ENCODE measurements at regions not wholly inside any gene's neighbourhood (a gene's known extent, or its start where the extent isn't known, plus 50 kb on each side); places are given as distances from the start of the nearest gene placed in this dataset.
A peak's percentile ranks its signal among the peaks of the same experiment; 100 is the strongest.

DNA sequence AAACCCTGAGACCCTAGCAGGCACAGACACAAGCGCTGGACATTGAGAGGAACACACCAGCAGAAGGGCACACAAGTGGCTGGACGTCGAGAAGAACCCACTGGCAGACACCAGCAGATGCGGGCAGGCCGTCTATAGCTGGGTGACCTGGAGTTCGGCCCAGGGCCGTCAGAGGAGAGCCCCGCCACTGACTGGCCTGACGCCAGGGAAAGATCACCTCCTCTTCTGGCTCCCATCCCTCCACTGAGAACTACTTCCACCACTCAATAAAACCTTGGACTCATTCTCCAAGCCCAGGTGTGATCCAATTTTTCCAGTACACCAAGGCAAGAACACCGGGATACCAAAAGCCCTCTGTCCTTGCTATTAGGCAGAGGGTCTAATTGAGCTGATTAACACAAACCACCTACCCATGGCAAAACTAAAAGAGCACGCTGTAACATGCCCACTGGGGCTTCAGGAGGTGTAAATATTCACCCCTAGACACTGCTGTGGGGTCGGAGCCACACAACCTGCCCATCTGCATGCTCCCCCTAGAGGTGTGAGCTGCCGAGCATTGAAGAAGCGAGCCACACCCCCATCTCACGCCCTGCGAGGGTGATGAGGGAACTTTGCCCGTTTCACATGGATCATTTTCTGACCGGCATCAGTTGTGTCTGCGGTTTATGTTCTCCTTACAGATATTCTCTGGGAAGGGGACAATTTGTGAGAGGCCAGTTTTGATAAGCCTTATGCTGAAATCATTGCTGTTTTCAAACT lies 104.8 kb downstream of the HLX start:
- no peaks in the 10 kb centered on the region for H3K27me3 ChIP-seq (ENCODE audit: control insufficient read depth, insufficient read depth, low read length, poor library complexity, severe bottlenecking)
- H3K36me3 Mint-ChIP-seq (ENCODE audit: low read depth) = no peaks in the 10 kb centered on the region
- peak; percentile 84 for DNase-seq
- no peak overlapping the region for H3K4me3 ChIP-seq (ENCODE audit: low read length)
- H3K27me3 Mint-ChIP-seq (ENCODE audit: insufficient read depth) = peaks cover 22% of the 10 kb centered on the region
- H3K4me1 Mint-ChIP-seq = peaks cover 20% of the 10 kb centered on the region
- H3K9me3 Mint-ChIP-seq = no peaks in the 10 kb centered on the region
- TF ChIP-seq CTCF (conservative IDR thresholded peaks at IDR 0.05) = peak; percentile 73
- no peaks in the 10 kb centered on the region for H3K9me3 ChIP-seq (ENCODE audit: control insufficient read depth, low read length)
- H3K36me3 ChIP-seq (ENCODE audit: control insufficient read depth, insufficient read depth, low read length) = no peaks in the 10 kb centered on the region
- no peak overlapping the region for H3K4me3 Mint-ChIP-seq
- peaks cover 2% of the 10 kb centered on the region for H3K4me1 ChIP-seq (ENCODE audit: control insufficient read depth, insufficient read depth, low read length)
- no peak overlapping the region for H3K27ac Mint-ChIP-seq
- no peak overlapping the region for H3K27ac ChIP-seq (ENCODE audit: low read depth, low read length)
- WGBS, 2 experiments (ENCODE audit: insufficient coverage in 1 of 2, insufficient read length in 1 of 2) = 81 to 88% methylated on average over 8 to 19 of the region's 19 CpGs
- no peak overlapping the region for H3K9ac ChIP-seq (ENCODE audit: extremely low read depth, low read length, poor library complexity, severe bottlenecking)

DNA sequence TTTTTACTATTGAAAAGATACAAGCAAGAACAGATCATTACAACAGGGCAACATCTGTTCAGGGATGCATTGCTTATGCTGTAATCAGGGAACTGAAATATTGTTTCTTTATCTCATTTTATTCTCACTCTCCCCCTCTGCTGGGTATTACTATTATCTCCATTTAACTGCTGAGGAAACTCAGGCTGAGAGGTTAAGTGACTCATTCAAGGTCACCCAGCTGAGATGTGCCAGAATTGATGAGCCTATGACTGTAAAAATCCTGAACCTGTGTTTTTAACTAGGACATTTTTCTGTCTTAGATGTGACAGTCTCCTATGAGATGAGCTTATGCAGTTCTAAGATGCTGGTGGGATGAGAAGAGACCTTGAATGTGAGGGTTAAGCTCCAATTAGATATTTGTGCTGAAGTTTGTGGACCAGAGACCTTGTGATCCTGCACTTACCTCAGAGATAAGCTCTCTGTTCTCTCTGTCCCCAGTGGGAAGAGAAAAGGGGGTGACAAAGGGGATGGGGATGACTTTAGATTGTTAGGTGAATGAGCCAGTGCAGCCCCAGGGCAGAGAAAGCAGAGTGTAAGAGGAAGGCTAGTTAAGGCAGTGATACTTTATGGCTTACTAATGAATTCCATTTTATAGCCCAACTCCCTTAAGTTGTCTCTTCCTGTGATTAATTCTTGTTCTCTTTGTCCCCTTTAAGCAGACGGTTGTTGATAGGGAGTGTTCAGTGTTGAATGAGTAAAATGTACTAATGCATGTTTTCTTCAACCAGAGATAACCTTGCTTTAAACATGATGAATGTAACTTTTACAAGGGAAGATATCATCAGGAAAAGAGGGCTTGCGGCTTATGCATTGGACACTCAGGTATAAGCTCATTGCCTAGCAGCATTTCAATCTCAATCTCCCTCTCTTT lies 111.4 kb downstream of the HLX start:
- H3K9me3 ChIP-seq (ENCODE audit: control insufficient read depth, low read length) = no peaks in the 10 kb centered on the region
- Mint-ChIP-seq H3K4me3 (no peak overlapping the region), H3K27me3 (ENCODE audit: insufficient read depth) (peaks cover 13% of the 10 kb centered on the region), H3K9me3 (no peaks in the 10 kb centered on the region), H3K27ac (no peak overlapping the region), H3K4me1 (peaks cover 33% of the 10 kb centered on the region), H3K36me3 (ENCODE audit: low read depth) (no peaks in the 10 kb centered on the region)
- peaks cover 8% of the 10 kb centered on the region for H3K4me1 ChIP-seq (ENCODE audit: control insufficient read depth, insufficient read depth, low read length)
- no peak overlapping the region for H3K9ac ChIP-seq (ENCODE audit: extremely low read depth, low read length, poor library complexity, severe bottlenecking)
- WGBS, 2 experiments (ENCODE audit: insufficient coverage in 1 of 2, insufficient read length in 1 of 2) = 85 to 100% methylated on average over 1 to 2 of the region's 2 CpGs
- H3K27ac ChIP-seq (ENCODE audit: low read depth, low read length) = no peak overlapping the region
- H3K36me3 ChIP-seq (ENCODE audit: control insufficient read depth, insufficient read depth, low read length) = no peaks in the 10 kb centered on the region
- H3K27me3 ChIP-seq (ENCODE audit: control insufficient read depth, insufficient read depth, low read length, poor library complexity, severe bottlenecking) = no peaks in the 10 kb centered on the region
- no peak overlapping the region for H3K4me3 ChIP-seq (ENCODE audit: low read length)
- DNase-seq = no peak
- TF ChIP-seq CTCF (conservative IDR thresholded peaks at IDR 0.05) = peak; percentile 40

DNA sequence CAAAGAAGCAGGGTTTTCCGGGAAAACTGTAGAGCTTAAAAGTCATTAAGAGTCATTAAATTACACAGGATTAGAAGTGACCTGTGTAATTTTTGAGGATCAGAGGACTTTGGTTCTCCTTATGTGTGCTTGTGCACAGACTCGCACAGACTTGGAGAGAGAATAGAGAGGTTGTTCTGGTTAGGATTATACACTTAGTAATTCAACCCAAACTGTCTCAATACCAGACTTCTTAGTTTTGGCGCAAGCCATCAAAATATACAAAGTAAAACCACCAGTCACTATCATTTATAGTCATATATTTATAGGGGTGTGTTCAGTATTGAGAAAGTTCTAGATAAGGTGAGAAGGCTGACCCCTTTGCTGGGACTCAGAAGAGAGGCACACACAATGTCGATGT lies 112.3 kb downstream of the HLX start:
- no peaks in the 10 kb centered on the region for H3K9me3 ChIP-seq (ENCODE audit: control insufficient read depth, low read length)
- H3K27ac Mint-ChIP-seq = no peak overlapping the region
- H3K27ac ChIP-seq (ENCODE audit: low read depth, low read length) = no peak overlapping the region
- no peak overlapping the region for H3K4me3 ChIP-seq (ENCODE audit: low read length)
- no peak for TF ChIP-seq CTCF (conservative IDR thresholded peaks at IDR 0.05)
- peaks cover 9% of the 10 kb centered on the region for H3K27me3 Mint-ChIP-seq (ENCODE audit: insufficient read depth)
- peaks cover 33% of the 10 kb centered on the region for H3K4me1 Mint-ChIP-seq
- H3K4me3 Mint-ChIP-seq = no peak overlapping the region
- no peaks in the 10 kb centered on the region for H3K27me3 ChIP-seq (ENCODE audit: control insufficient read depth, insufficient read depth, low read length, poor library complexity, severe bottlenecking)
- no peak overlapping the region for H3K9ac ChIP-seq (ENCODE audit: extremely low read depth, low read length, poor library complexity, severe bottlenecking)
- H3K36me3 ChIP-seq (ENCODE audit: control insufficient read depth, insufficient read depth, low read length) = no peaks in the 10 kb centered on the region
- H3K9me3 Mint-ChIP-seq = no peaks in the 10 kb centered on the region
- no peaks in the 10 kb centered on the region for H3K36me3 Mint-ChIP-seq (ENCODE audit: low read depth)
- H3K4me1 ChIP-seq (ENCODE audit: control insufficient read depth, insufficient read depth, low read length) = peaks cover 8% of the 10 kb centered on the region
- 82% methylated on average over 2 of the region's 4 CpGs; no CpG with 5 or more reads in 1 of the 2 experiments for WGBS, 2 experiments (ENCODE audit: insufficient coverage in 1 of 2, insufficient read length in 1 of 2)
- no peak for DNase-seq
